RPMI7951 (cell line): ENCODE measurements at regions not wholly inside any gene's neighbourhood (a gene's known extent, or its start where the extent isn't known, plus 50 kb on each side); places are given as distances from the start of the nearest gene placed in this dataset.

Experiments
- DNase-seq: peaks from one replicate; pipeline ENCODE4 v3.0.0-alpha.2; 2012; ENCODE audit warnings: low read depth

- DNase-seq: no peak
Observed at GRCh38 chr19:56946159-56946558, 105.6 kb upstream of the PEG3 start.

- no peak for DNase-seq
Observed at GRCh38 chr19:56947206-56947605, 106.7 kb upstream of the PEG3 start.

- no peak for DNase-seq
Observed at GRCh38 chr19:56949626-56950025, 109.1 kb upstream of the PEG3 start.

- no peak for DNase-seq
Observed at GRCh38 chr19:56951672-56952071, 111.1 kb upstream of the PEG3 start.

- DNase-seq: no peak
Observed at GRCh38 chr19:56953470-56953869, 112.9 kb upstream of the PEG3 start.

GRCh38 chr19:56955637-56956216 is 115.2 kb upstream of the PEG3 start:
- no peak for DNase-seq

GRCh38 chr19:56956503-56957226 is 116.1 kb upstream of the PEG3 start:
- DNase-seq: no peak

GRCh38 chr19:56959205-56959604 is 118.7 kb upstream of the PEG3 start:
- no peak for DNase-seq

GRCh38 chr19:56960959-56961543 is 120.5 kb upstream of the PEG3 start:
- no peak for DNase-seq

- DNase-seq: no peak
Observed at GRCh38 chr19:56964410-56964920, 123.9 kb upstream of the PEG3 start.

GRCh38 chr19:56966225-56966696 is 125.7 kb upstream of the PEG3 start:
- no peak for DNase-seq

GRCh38 chr19:56966697-56967299 is 126.3 kb upstream of the PEG3 start:
- DNase-seq: no peak

GRCh38 chr19:56969156-56969555 is 128.6 kb upstream of the PEG3 start:
- no peak for DNase-seq

GRCh38 chr19:56969759-56970178 is 129.2 kb upstream of the PEG3 start:
- no peak for DNase-seq

- no peak for DNase-seq
Observed at GRCh38 chr19:56971230-56971629, 130.7 kb upstream of the PEG3 start.

GRCh38 chr19:56972291-56972841 is 131.8 kb upstream of the PEG3 start:
- no peak for DNase-seq

GRCh38 chr19:56973713-56974555 is 133.4 kb upstream of the PEG3 start:
- no peak for DNase-seq

- DNase-seq: no peak
Observed at GRCh38 chr19:56974556-56975207, 134.2 kb upstream of the PEG3 start.

GRCh38 chr19:56976300-56976699 is 135.8 kb upstream of the PEG3 start:
- no peak for DNase-seq

GRCh38 chr19:56976995-56977906 is 136.7 kb upstream of the PEG3 start:
- no peak for DNase-seq
